H1 (cell line): ENCODE measurements at regions not wholly inside any gene's neighbourhood (a gene's known extent, or its start where the extent isn't known, plus 50 kb on each side); places are given as distances from the start of the nearest gene placed in this dataset.

ENCODE experiments used
- CTCF ChIA-PET: fragments of 300-600 bp; sonication (Branson Sonifier 250); formaldehyde crosslinking; loops from one replicate; lab custom pipeline; 2021; ENCODE audit not compliant: partially characterized antibody; lab: Charles Lee
- POLR2A ChIA-PET: fragments of 300-600 bp; sonication (Branson Sonifier 250); formaldehyde crosslinking; loops from one replicate; lab custom pipeline; 2021; ENCODE audit warnings: inconsistent platforms; ENCODE audit not compliant: partially characterized antibody; lab: Charles Lee
- DNase-seq, 2 experiments: peaks; one replicate each; pipeline versions ENCODE4 v3.0.0 to v3.0.0-alpha.2; 2010 to 2022; ENCODE audit warnings: low spot score in 2 of 2, low read depth in 1 of 2, mixed read lengths in 1 of 2
- FAIRE-seq: peaks from 2 replicates; lab custom pipeline; 2011; peaks lifted over from hg19 to GRCh38; lab: Jason Lieb, UNC
- H2AFZ ChIP-seq: 2 replicates; pipeline ENCODE4 v1.8.1; 2012; ENCODE audit warnings: low read length, inconsistent platforms
- H2AK5ac ChIP-seq: 2 replicates; pipeline ENCODE4 v1.6.1; 2013; ENCODE audit warnings: low read depth, low read length
- H2BK120ac ChIP-seq: replicated peaks from 2 replicates; pipeline ENCODE3; 2013; ENCODE audit warnings: low read depth, low read length, inconsistent platforms
- H2BK12ac ChIP-seq: 2 replicates; pipeline ENCODE4 v1.6.1; 2013; ENCODE audit warnings: low read depth, low read length
- H2BK15ac ChIP-seq: 2 replicates; pipeline ENCODE4 v1.6.1; 2013; ENCODE audit warnings: low read length
- H2BK20ac ChIP-seq: 2 replicates; pipeline ENCODE4 v1.6.1; 2013; ENCODE audit warnings: low read length
- H2BK5ac ChIP-seq: 2 replicates; pipeline ENCODE4 v1.6.1; 2013; ENCODE audit warnings: low read depth, low read length
- H3K14ac ChIP-seq: 2 replicates; pipeline ENCODE4 v1.6.1; 2013; ENCODE audit warnings: inconsistent platforms; ENCODE audit not compliant: insufficient read length
- H3K18ac ChIP-seq: 2 replicates; pipeline ENCODE4 v1.6.1; 2013; ENCODE audit warnings: low read length; ENCODE audit errors: extremely low read depth
- H3K23ac ChIP-seq: 2 replicates; pipeline ENCODE4 v1.6.1; 2013; ENCODE audit warnings: inconsistent platforms; ENCODE audit not compliant: insufficient read length
- H3K23me2 ChIP-seq: 2 replicates; pipeline ENCODE4 v1.6.1; 2013; ENCODE audit warnings: low read depth, low read length
- H3K27ac ChIP-seq: 2 replicates; pipeline ENCODE4 v1.6.1; 2011; ENCODE audit warnings: low read depth, low read length, inconsistent platforms
- H3K27me3 ChIP-seq, 4 experiments: replicated peaks in 1 of 4; 1 replicate in 1 of 4; 2 replicates in 3 of 4; pipeline versions ENCODE4 v1.6.1 to v1.8.1; 2011 to 2013; ENCODE audit warnings: low read length in 3 of 4, mild to moderate bottlenecking in 3 of 4, inconsistent platforms in 2 of 4, mixed read lengths in 2 of 4, moderate library complexity in 1 of 4; ENCODE audit not compliant: control insufficient read depth in 3 of 4, insufficient read depth in 3 of 4; ENCODE audit errors: extremely low read depth in 1 of 4
- H3K36me3 ChIP-seq, 4 experiments: 2 replicates each; pipeline versions ENCODE4 v1.6.1 to v1.8.1; 2011 to 2013; ENCODE audit warnings: mild to moderate bottlenecking in 4 of 4, low read length in 3 of 4, moderate library complexity in 2 of 4, control low read depth in 1 of 4, inconsistent platforms in 1 of 4; ENCODE audit not compliant: insufficient read depth in 4 of 4, control insufficient read depth in 2 of 4
- H3K4ac ChIP-seq: replicated peaks from 2 replicates; pipeline ENCODE3; 2013; ENCODE audit warnings: low read length, low read depth, mixed read lengths, inconsistent platforms; ENCODE audit not compliant: insufficient read length
- H3K4me1 ChIP-seq, 4 experiments: replicated peaks in 1 of 4; 1 replicate in 1 of 4; 2 replicates in 3 of 4; pipeline versions ENCODE4 v1.6.1 to v1.8.1; 2011 to 2013; ENCODE audit warnings: low read length in 3 of 4, inconsistent platforms in 2 of 4, mixed read lengths in 1 of 4; ENCODE audit not compliant: insufficient read depth in 4 of 4, control insufficient read depth in 3 of 4
- H3K4me2 ChIP-seq, 2 experiments: 2 replicates each; pipeline versions ENCODE4 v1.6.1 to v1.8.1; 2011 to 2013; ENCODE audit warnings: low read depth in 2 of 2, low read length in 2 of 2, control low read depth in 1 of 2, inconsistent platforms in 1 of 2, mild to moderate bottlenecking in 1 of 2; ENCODE audit not compliant: insufficient read depth in 1 of 2
- H3K4me3 ChIP-seq, 4 experiments: fragments of 200-600, 300-600 bp in 1 of 4; sonication (generic), shearing (Covaris generic), sonication (Bioruptor Twin) in 1 of 4; 2 replicates each; pipeline versions ENCODE4 v1.5.1 to v1.8.1; 2011 to 2016; ENCODE audit warnings: low read length in 4 of 4, low read depth in 3 of 4, control low read depth in 2 of 4, inconsistent platforms in 2 of 4, mild to moderate bottlenecking in 2 of 4, mixed read lengths in 1 of 4, moderate library complexity in 1 of 4; ENCODE audit not compliant: insufficient read depth in 2 of 4; ENCODE audit errors: extremely low read depth in 1 of 4
- H3K56ac ChIP-seq: replicated peaks from 2 replicates; pipeline ENCODE3; 2013; ENCODE audit warnings: low read depth, mild to moderate bottlenecking, mixed read lengths, low read length, inconsistent platforms; ENCODE audit not compliant: insufficient read length
- H3K79me1 ChIP-seq: 2 replicates; pipeline ENCODE4 v1.6.1; 2013; ENCODE audit warnings: low read depth, low read length, control low read depth
- H3K79me2 ChIP-seq, 2 experiments: 2 replicates each; pipeline versions ENCODE4 v1.6.1 to v1.8.1; 2012 to 2013; ENCODE audit warnings: low read length in 2 of 2, mild to moderate bottlenecking in 2 of 2, inconsistent platforms in 1 of 2; ENCODE audit not compliant: insufficient read depth in 2 of 2, control insufficient read depth in 1 of 2
- H3K9ac ChIP-seq, 4 experiments: replicated peaks in 1 of 4; 1 replicate in 1 of 4; 2 replicates in 3 of 4; pipeline versions ENCODE4 v1.6.1 to v1.8.1; 2011 to 2013; ENCODE audit warnings: low read depth in 3 of 4, low read length in 3 of 4, control low read depth in 2 of 4, mild to moderate bottlenecking in 2 of 4, moderate library complexity in 2 of 4, inconsistent platforms in 1 of 4; ENCODE audit errors: extremely low read depth in 1 of 4
- H3K9me3 ChIP-seq, 2 experiments: 2 replicates each; pipeline versions ENCODE4 v1.6.1 to v1.8.1; 2012 to 2013; ENCODE audit warnings: mild to moderate bottlenecking in 2 of 2, moderate library complexity in 2 of 2, control low read depth in 1 of 2, inconsistent platforms in 1 of 2, low read depth in 1 of 2, low read length in 1 of 2, mixed read lengths in 1 of 2; ENCODE audit not compliant: insufficient read depth in 2 of 2
- H4K20me1 ChIP-seq, 2 experiments: replicated peaks in 1 of 2; 2 replicates each; pipeline versions ENCODE3 to v1.8.1; 2011 to 2013; ENCODE audit warnings: inconsistent platforms in 2 of 2, low read length in 2 of 2, mild to moderate bottlenecking in 1 of 2; ENCODE audit not compliant: insufficient read depth in 2 of 2, control insufficient read depth in 1 of 2
- H4K5ac ChIP-seq: 2 replicates; pipeline ENCODE4 v1.6.1; 2013; ENCODE audit warnings: low read length, low read depth, mixed read lengths, inconsistent platforms; ENCODE audit not compliant: insufficient read length
- H4K8ac ChIP-seq: 2 replicates; pipeline ENCODE4 v1.8.0; 2013; ENCODE audit warnings: mild to moderate bottlenecking, moderate library complexity, low read length, inconsistent platforms; ENCODE audit not compliant: insufficient read depth; ENCODE audit errors: extremely low read depth
- H4K91ac ChIP-seq: replicated peaks from 2 replicates; pipeline ENCODE3; 2013; ENCODE audit warnings: low read length, mixed read lengths, inconsistent platforms; ENCODE audit not compliant: insufficient read length
- TAF7 ChIP-seq: optimal IDR thresholded peaks from 2 replicates; pipeline ENCODE3; 2011; ENCODE audit warnings: low read depth, mild to moderate bottlenecking, inconsistent platforms, low read length, moderate library complexity, borderline replicate concordance
- TEAD4 ChIP-seq: IDR thresholded peaks from 2 replicates; pipeline ENCODE4 v1.6.1; 2012; ENCODE audit warnings: low read depth, low read length, inconsistent platforms, mixed read lengths
- WGBS, 2 experiments: shearing (Covaris generic) in 1 of 2; methylation state at CpG; one replicate each; pipeline versions ENCODE4 v1.1.6 to v1.1.7; 2013 to 2015; ENCODE audit warnings: low lambda C conversion rate in 2 of 2, mixed read lengths in 2 of 2, inconsistent platforms in 1 of 2, low coverage in 1 of 2, missing lambda C conversion rate in 1 of 2; ENCODE audit not compliant: insufficient replicate concordance in 2 of 2, insufficient coverage in 1 of 2, insufficient read length in 1 of 2; ENCODE audit errors: extremely low coverage in 1 of 2, missing lambda C conversion rate in 1 of 2; 5-methylcytosine and 5-hydroxymethylcytosine counted together

DNA sequence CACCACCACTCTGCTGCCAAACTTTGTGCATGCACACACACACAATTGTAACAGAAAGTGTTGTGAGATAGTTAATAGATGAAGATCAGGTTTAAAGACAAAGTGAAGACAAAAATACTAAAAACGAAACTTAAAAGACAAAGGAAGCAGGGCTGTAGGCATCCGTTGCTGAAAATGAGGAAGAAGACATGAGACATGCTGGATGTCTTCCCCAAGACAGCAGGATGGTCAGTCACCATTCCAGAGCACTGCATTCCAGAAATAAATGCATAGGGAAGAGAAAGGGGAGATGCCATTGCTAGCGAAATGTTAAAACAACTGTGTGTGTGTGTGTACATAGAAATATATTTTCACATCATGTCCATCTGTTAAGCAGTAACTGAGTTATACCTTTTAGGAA lies 520.1 kb downstream of the SUCLA2 start:
- ChIA-PET POLR2A (no interaction called here), CTCF (no interaction called here)
- H2BK15ac ChIP-seq: no peak overlapping the region
- H2BK120ac ChIP-seq: no peak overlapping the region
- H2BK5ac ChIP-seq: no peak overlapping the region
- no peaks in the 10 kb centered on the region for H3K4me1 ChIP-seq
- no peak for FAIRE-seq
- no peak overlapping the region for H4K5ac ChIP-seq
- H3K4me2 ChIP-seq: no peak overlapping the region
- no peak overlapping the region for H3K14ac ChIP-seq
- no peak overlapping the region for H3K18ac ChIP-seq
- H3K79me1 ChIP-seq: no peaks in the 10 kb centered on the region
- H3K23ac ChIP-seq: no peak overlapping the region
- no peak for DNase-seq
- peak overlapping the region; percentile 66; the same call in 1 of the 2 replicates for H2AFZ ChIP-seq
- no peak overlapping the region for H2BK20ac ChIP-seq
- no peaks in the 10 kb centered on the region for H3K79me2 ChIP-seq
- TF ChIP-seq TAF7: no peak
- TF ChIP-seq TEAD4: 0 out of 2 replicates have a peak, but pooled peaks have one; percentile 33
- no peak overlapping the region for H2AK5ac ChIP-seq
- no peaks in the 10 kb centered on the region for H3K27me3 ChIP-seq
- no peak overlapping the region for H2BK12ac ChIP-seq
- H4K20me1 ChIP-seq: no peaks in the 10 kb centered on the region
- H3K9me3 ChIP-seq: no peaks in the 10 kb centered on the region
- H3K23me2 ChIP-seq: no peaks in the 10 kb centered on the region; the same call in 1 of the 2 replicates
- H3K56ac ChIP-seq: no peak overlapping the region
- 84% methylated on average over 3 of the region's 3 CpGs; no CpG with 5 or more reads in 1 of the 2 experiments for WGBS, 2 experiments
- no peak overlapping the region for H3K4me3 ChIP-seq
- H3K27ac ChIP-seq: no peak overlapping the region
- no peak overlapping the region for H3K4ac ChIP-seq
- H3K9ac ChIP-seq: no peak overlapping the region
- H3K36me3 ChIP-seq: no peaks in the 10 kb centered on the region
- no peak overlapping the region for H4K8ac ChIP-seq
- H4K91ac ChIP-seq: no peak overlapping the region
